GM23338 (cell line): ENCODE measurements at regions not wholly inside any gene's neighbourhood (a gene's known extent, or its start where the extent isn't known, plus 50 kb on each side); places are given as distances from the start of the nearest gene placed in this dataset.

Experiments used
- ATAC-seq: fragments of 200-7000 bp; cut with Tn5 transposase; 3 replicates; pipeline ENCODE4 v1.9.1; 2020
- DNase-seq: peaks from one replicate; pipeline ENCODE4 v3.0.0-alpha.2; 2015; ENCODE audit warnings: low spot score
- H2AFZ ChIP-seq: fragments of 200-600 bp; sonication (generic); 2 replicates; pipeline ENCODE4 v1.8.0; 2016; ENCODE audit warnings: antibody characterized with exemption, mild to moderate bottlenecking, moderate library complexity
- H3F3A ChIP-seq: fragments of 200-600 bp; sonication (generic); replicated peaks from 2 replicates; pipeline ENCODE4 v1.8.0; 2017; ENCODE audit warnings: antibody characterized with exemption, mixed run types, low read depth
- H3K27ac ChIP-seq: fragments of 200-600 bp; sonication (generic); 2 replicates; pipeline ENCODE4 v1.6.1; 2016; ENCODE audit warnings: low read depth
- H3K27me3 ChIP-seq: fragments of 200-600 bp; sonication (generic); 2 replicates; pipeline ENCODE4 v1.8.0; 2016; ENCODE audit warnings: mild to moderate bottlenecking, mixed run types, moderate library complexity; ENCODE audit not compliant: insufficient read depth
- H3K36me3 ChIP-seq: fragments of 200-600 bp; sonication (generic); 2 replicates; pipeline ENCODE4 v1.8.0; 2016; ENCODE audit warnings: mild to moderate bottlenecking; ENCODE audit not compliant: insufficient read depth
- H3K4me1 ChIP-seq: fragments of 200-600 bp; sonication (generic); 2 replicates; pipeline ENCODE4 v1.8.0; 2016; ENCODE audit warnings: mild to moderate bottlenecking, moderate library complexity; ENCODE audit not compliant: insufficient read depth
- H3K4me2 ChIP-seq: fragments of 200-600 bp; sonication (generic); 2 replicates; pipeline ENCODE4 v1.7.1; 2017; ENCODE audit warnings: mixed run types
- H3K4me3 ChIP-seq: fragments of 200-600 bp; sonication (generic); 2 replicates; pipeline ENCODE4 v1.6.1; 2016; ENCODE audit warnings: mixed run types
- H3K79me2 ChIP-seq: fragments of 200-600 bp; sonication (generic); replicated peaks from 2 replicates; pipeline ENCODE4 v1.8.0; 2017; ENCODE audit warnings: mild to moderate bottlenecking; ENCODE audit not compliant: insufficient read depth
- H3K9me2 ChIP-seq: fragments of 200-600 bp; sonication (generic); 2 replicates; pipeline ENCODE4 v1.8.0; 2017; ENCODE audit not compliant: insufficient read depth
- H4K20me1 ChIP-seq: fragments of 200-600 bp; sonication (generic); replicated peaks from 2 replicates; pipeline ENCODE4 v1.8.0; 2017; ENCODE audit warnings: mild to moderate bottlenecking; ENCODE audit not compliant: insufficient read depth
- H3K27ac Mint-ChIP-seq: 2 replicates; pipeline ENCODE4 v1.8.0; 2020; ENCODE audit warnings: inconsistent platforms, mild to moderate bottlenecking, moderate library complexity, mixed read lengths
- H3K27me3 Mint-ChIP-seq: 3 replicates; pipeline ENCODE4 v1.8.0; 2022; ENCODE audit warnings: low read depth, mild to moderate bottlenecking, moderate library complexity, mixed read lengths, inconsistent platforms; ENCODE audit not compliant: insufficient read depth, poor library complexity
- H3K36me3 Mint-ChIP-seq: 3 replicates; pipeline ENCODE4 v1.8.0; 2021; ENCODE audit warnings: low read depth, mild to moderate bottlenecking, inconsistent platforms, moderate library complexity, mixed read lengths
- H3K4me1 Mint-ChIP-seq: 3 replicates; pipeline ENCODE4 v1.8.0; 2020; ENCODE audit warnings: mild to moderate bottlenecking, inconsistent platforms, mixed read lengths
- H3K4me3 Mint-ChIP-seq: 3 replicates; pipeline ENCODE4 v1.8.0; 2021; ENCODE audit warnings: moderate library complexity, mild to moderate bottlenecking, inconsistent platforms, mixed read lengths
- H3K9me3 Mint-ChIP-seq: 3 replicates; pipeline ENCODE4 v1.8.0; 2020; ENCODE audit warnings: moderate library complexity, mild to moderate bottlenecking, inconsistent platforms, mixed read lengths
- CREB1 ChIP-seq: fragments of 250-450 bp; sonication (Bioruptor Pico); IDR thresholded peaks from 2 replicates; pipeline ENCODE4 v1.5.0; 2020; ENCODE audit warnings: low read depth, mild to moderate bottlenecking, moderate library complexity
- CTCF ChIP-seq, 2 experiments: fragments of 200-600 bp in 1 of 2; sonication (generic) in 1 of 2; conservative IDR thresholded peaks; 2 replicates each; pipeline versions ENCODE4 v1.5.1 to v1.6.1; 2016 to 2017; ENCODE audit warnings: antibody characterized with exemption in 2 of 2, low read depth in 2 of 2, mild to moderate bottlenecking in 2 of 2, moderate library complexity in 1 of 2
- ETS1 ChIP-seq: IDR thresholded peaks from 2 replicates; pipeline ENCODE4 v1.6.1; 2016; ENCODE audit warnings: antibody characterized with exemption
- EZH2 ChIP-seq: fragments of 200-600 bp; sonication (generic); IDR thresholded peaks from one replicate; pipeline ENCODE4 v1.8.0; 2017; ENCODE audit warnings: antibody characterized with exemption, mild to moderate bottlenecking, low read depth; ENCODE audit not compliant: unreplicated experiment
- EZH2phosphoT487 ChIP-seq: fragments of 200-600 bp; sonication (generic); IDR thresholded peaks from one replicate; pipeline ENCODE4 v1.8.1; 2018; ENCODE audit warnings: antibody characterized with exemption; ENCODE audit not compliant: unreplicated experiment
- JUNB ChIP-seq: IDR thresholded peaks from one replicate; pipeline ENCODE4 v1.6.1; 2016; ENCODE audit warnings: antibody characterized with exemption; ENCODE audit not compliant: unreplicated experiment
- NANOG ChIP-seq: IDR thresholded peaks from 2 replicates; pipeline ENCODE4 v1.6.1; 2016; ENCODE audit warnings: antibody characterized with exemption, borderline replicate concordance
- POLR2AphosphoS5 ChIP-seq: IDR thresholded peaks from 2 replicates; pipeline ENCODE4 v1.6.1; 2016; ENCODE audit warnings: antibody characterized with exemption, low read depth
- REST ChIP-seq: IDR thresholded peaks from one replicate; pipeline ENCODE4 v1.6.1; 2018; ENCODE audit warnings: antibody characterized with exemption; ENCODE audit not compliant: unreplicated experiment
- STAT1 ChIP-seq: IDR thresholded peaks from one replicate; pipeline ENCODE4 v1.6.1; 2016; ENCODE audit warnings: antibody characterized with exemption; ENCODE audit not compliant: unreplicated experiment
- ZNF114 ChIP-seq: fragments of 250-450 bp; sonication (Bioruptor Pico); IDR thresholded peaks from 2 replicates; pipeline ENCODE4 v1.5.0; 2020; ENCODE audit warnings: mild to moderate bottlenecking, moderate library complexity
- ZNF331 ChIP-seq: fragments of 250-450 bp; sonication (Bioruptor Pico); IDR thresholded peaks from 2 replicates; pipeline ENCODE4 v1.5.0; 2020; ENCODE audit warnings: low read depth, mild to moderate bottlenecking, moderate library complexity
- ZNF462 ChIP-seq: fragments of 250-450 bp; sonication (Bioruptor Pico); IDR thresholded peaks from 2 replicates; pipeline ENCODE4 v1.5.0; 2020; ENCODE audit warnings: mild to moderate bottlenecking, moderate library complexity

DNA sequence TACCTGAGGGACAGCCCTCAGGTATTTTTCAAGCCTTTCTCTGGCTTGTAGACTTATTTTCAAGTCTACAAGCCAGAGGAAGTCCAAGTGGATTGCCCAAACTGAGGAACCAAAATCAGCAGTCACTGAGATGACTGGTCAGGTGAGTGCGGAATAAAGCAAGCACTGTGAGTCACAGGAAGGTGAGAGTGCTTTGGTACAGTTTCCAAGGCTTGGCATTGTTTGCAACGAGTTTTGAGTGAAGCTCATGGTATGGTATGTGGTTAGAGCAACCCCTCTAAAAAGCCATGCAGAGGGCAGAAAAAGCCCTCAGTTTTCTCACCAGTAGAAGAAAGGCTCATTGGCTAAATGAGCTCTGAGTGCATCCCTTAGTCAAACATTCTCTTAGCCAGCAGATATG lies 112.8 kb upstream of the EOLA2 start:
- Mint-ChIP-seq H3K27me3 (no peaks in the 10 kb centered on the region), H3K27ac (no peak overlapping the region), H3K4me1 (no peaks in the 10 kb centered on the region), H3K9me3 (no peaks in the 10 kb centered on the region), H3K4me3 (no peak overlapping the region), H3K36me3 (no peaks in the 10 kb centered on the region)
- no peaks in the 10 kb centered on the region for H3K9me2 ChIP-seq
- no peaks in the 10 kb centered on the region for H3K79me2 ChIP-seq
- no peak overlapping the region for H2AFZ ChIP-seq
- H3F3A ChIP-seq = no peaks in the 10 kb centered on the region
- H3K4me2 ChIP-seq = no peak overlapping the region
- no peaks in the 10 kb centered on the region; the same call in 1 of the 2 replicates for H3K4me1 ChIP-seq
- TF ChIP-seq EZH2 (no peak), CTCF (conservative IDR thresholded peaks at IDR 0.05; ENCODE audit: low read depth in 2 of 2) (no peak), ETS1 (no peak), NANOG (no peak), JUNB (no peak), STAT1 (no peak), REST (no peak), EZH2phosphoT487 (no peak), POLR2AphosphoS5 (no peak), ZNF114 (CRISPR knock-in tag) (no peak), ZNF331 (CRISPR knock-in tag) (no peak), ZNF462 (CRISPR knock-in tag) (no peak), CREB1 (CRISPR knock-in tag) (no peak)
- no peaks in the 10 kb centered on the region for H3K36me3 ChIP-seq
- no peak overlapping the region for H3K4me3 ChIP-seq
- H3K27me3 ChIP-seq = no peaks in the 10 kb centered on the region
- no peak overlapping the region for H3K27ac ChIP-seq
- no peak for DNase-seq
- no peak for ATAC-seq
- no peaks in the 10 kb centered on the region for H4K20me1 ChIP-seq
